ENCODE measurements at regions not wholly inside any gene's neighbourhood (a gene's known extent, or its start where the extent isn't known, plus 50 kb on each side); places are given as distances from the start of the nearest gene placed in this dataset.

DNA sequence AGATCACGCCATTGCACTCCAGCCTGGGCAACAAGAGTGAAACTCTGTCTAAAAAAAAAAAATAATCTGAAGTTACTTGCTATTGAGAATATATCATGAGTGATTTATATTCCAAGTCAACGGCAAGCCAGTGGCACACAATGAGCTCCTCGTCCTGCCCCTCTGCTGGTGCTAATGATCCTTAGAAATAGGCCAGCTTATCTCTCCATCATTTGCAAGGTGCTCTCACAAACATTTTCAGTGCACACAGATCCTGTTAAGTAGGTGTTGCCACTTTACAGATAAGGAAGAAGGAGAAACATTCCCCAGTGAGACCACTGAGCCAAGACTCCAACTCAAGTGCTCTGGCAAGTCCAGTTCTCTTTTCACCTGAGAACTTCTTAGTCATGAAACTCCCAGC is 91.3 kb upstream of the GPR45 start:
- H3K27me3 ChIP-seq, result no peaks in the 10 kb centered on the region
- no peak for DNase-seq (ENCODE audit: low spot score)
- no peaks in the 10 kb centered on the region for H3K4me1 ChIP-seq
- no peak overlapping the region for H3K4me3 ChIP-seq
- TF ChIP-seq, protein P1, sequence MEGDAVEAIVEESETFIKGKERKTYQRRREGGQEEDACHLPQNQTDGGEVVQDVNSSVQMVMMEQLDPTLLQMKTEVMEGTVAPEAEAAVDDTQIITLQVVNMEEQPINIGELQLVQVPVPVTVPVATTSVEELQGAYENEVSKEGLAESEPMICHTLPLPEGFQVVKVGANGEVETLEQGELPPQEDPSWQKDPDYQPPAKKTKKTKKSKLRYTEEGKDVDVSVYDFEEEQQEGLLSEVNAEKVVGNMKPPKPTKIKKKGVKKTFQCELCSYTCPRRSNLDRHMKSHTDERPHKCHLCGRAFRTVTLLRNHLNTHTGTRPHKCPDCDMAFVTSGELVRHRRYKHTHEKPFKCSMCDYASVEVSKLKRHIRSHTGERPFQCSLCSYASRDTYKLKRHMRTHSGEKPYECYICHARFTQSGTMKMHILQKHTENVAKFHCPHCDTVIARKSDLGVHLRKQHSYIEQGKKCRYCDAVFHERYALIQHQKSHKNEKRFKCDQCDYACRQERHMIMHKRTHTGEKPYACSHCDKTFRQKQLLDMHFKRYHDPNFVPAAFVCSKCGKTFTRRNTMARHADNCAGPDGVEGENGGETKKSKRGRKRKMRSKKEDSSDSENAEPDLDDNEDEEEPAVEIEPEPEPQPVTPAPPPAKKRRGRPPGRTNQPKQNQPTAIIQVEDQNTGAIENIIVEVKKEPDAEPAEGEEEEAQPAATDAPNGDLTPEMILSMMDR (IDR thresholded peaks at IDR 0.05), result no peak
- H3K9me3 ChIP-seq, result no peaks in the 10 kb centered on the region
- H3K27ac ChIP-seq, result no peak overlapping the region
- no peaks in the 10 kb centered on the region for H3K36me3 ChIP-seq

DNA sequence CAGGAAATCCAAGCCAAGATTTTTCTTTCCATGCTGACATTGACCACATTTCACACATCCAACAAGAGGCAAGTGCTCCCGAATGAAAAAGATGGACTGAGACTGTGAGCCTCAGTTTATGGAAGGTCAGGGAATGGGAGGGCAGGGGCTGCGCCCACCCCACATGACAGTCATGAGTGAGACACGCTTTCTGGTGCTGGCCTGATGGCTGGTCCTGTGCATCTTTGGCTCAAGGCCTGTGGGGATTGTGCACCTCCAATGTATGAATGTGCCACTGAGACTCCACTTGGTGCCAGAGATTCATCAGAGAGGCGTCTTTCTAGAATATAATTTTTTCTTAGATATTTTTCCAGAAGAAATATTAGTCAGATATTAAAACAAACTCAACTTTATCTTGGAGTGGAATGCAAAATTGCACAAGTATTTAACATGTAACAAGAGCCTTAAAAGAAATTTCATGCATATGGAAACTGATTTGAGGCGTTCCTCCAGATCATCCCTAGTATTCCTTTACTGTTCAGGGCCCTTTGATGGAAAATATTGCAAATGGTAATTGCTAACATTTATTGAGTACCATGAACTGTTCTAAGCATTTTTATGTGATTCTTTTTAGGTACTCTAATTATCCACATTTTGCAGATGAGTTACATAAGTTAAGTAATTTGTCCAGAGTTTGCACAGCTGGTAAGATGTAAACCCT is 87.3 kb upstream of the GPR45 start:
- no peak overlapping the region for H3K4me3 ChIP-seq
- no peak overlapping the region for H3K27ac ChIP-seq
- H3K4me1 ChIP-seq, result no peaks in the 10 kb centered on the region
- H3K9me3 ChIP-seq, result peaks cover 0 to 14% of the 10 kb centered on the region in 2 donors
- TF ChIP-seq, protein P1 (IDR thresholded peaks at IDR 0.05), result no peak
- DNase-seq (ENCODE audit: low spot score), result no peak
- H3K27me3 ChIP-seq, result no peaks in the 10 kb centered on the region
- no peaks in the 10 kb centered on the region for H3K36me3 ChIP-seq

DNA sequence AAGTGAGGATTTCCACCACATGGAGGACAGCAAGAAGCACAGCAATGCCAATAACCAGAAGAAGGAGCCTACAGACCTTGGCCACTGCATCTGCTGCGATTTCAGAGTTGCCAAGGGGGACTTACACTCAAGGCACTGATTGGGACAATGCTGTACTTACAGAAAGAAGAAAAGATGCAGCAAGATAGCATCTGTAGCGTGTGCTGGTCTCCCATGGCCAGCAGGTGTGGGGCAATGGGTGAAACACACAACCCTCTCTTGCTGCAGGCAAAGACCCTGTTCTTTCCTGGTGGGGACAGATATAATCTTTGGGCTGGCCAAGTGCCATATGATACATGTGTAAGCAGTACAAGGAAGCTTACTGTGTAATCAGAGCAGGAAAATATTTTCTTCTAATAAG is 85.4 kb upstream of the GPR45 start:
- Histone ChIP-seq H3K4me3 (no peak overlapping the region), H3K9me3 (peaks cover 0 to 14% of the 10 kb centered on the region in 2 donors), H3K27me3 (no peaks in the 10 kb centered on the region), H3K36me3 (no peaks in the 10 kb centered on the region), H3K27ac (no peak overlapping the region), H3K4me1 (no peaks in the 10 kb centered on the region)
- DNase-seq (ENCODE audit: low spot score), result no peak
- TF ChIP-seq, protein P1 (IDR thresholded peaks at IDR 0.05), result no peak

DNA sequence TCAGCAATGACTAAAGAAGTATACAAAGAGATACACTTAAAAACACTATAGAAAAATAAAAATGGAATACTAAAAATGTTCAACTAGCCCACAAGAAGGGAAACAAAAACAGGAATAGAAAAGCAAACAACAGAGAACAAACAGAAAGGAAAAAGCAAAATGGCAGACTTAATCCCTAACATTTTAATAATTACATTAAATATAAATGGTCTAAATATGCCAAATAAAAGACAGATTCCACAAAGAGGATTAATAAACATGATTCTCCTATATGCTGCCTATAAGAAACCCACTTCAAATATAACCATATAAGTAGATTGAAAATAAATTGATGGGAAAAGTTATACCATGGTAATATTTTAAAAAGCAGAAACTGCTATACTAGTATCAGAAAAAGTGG is 83.5 kb upstream of the GPR45 start:
- TF ChIP-seq, protein P1 (IDR thresholded peaks at IDR 0.05), result no peak
- H3K4me1 ChIP-seq, result no peaks in the 10 kb centered on the region
- no peaks in the 10 kb centered on the region for H3K36me3 ChIP-seq
- H3K9me3 ChIP-seq, result peaks cover 0 to 14% of the 10 kb centered on the region in 2 donors
- no peak overlapping the region for H3K27ac ChIP-seq
- H3K4me3 ChIP-seq, result no peak overlapping the region
- no peak for DNase-seq (ENCODE audit: low spot score)
- H3K27me3 ChIP-seq, result no peaks in the 10 kb centered on the region

DNA sequence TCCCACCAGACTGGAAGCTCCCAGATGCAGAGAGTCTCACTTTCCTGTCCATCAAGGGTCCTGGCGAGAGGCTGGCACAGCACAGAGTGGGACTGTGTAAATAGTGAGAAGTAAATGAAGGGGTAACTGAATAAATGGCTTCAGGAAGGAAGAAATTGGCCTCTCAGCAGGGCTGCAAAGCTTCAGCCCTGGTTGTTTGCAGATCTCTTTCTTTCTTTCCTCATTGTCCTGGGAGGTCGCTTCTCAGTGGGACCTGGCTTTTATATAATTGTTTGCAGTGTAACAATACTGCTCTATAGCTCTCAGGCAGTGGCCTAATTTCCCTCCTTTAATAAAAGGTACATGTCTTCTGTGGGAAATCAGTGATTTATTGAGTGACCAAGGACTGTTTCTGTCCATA is 74.9 kb upstream of the GPR45 start:
- H3K27me3 ChIP-seq, result no peaks in the 10 kb centered on the region
- H3K27ac ChIP-seq, result no peak overlapping the region
- H3K36me3 ChIP-seq, result no peaks in the 10 kb centered on the region
- TF ChIP-seq, protein P1 (IDR thresholded peaks at IDR 0.05), result no peak
- no peaks in the 10 kb centered on the region for H3K4me1 ChIP-seq
- H3K4me3 ChIP-seq, result no peak overlapping the region
- DNase-seq (ENCODE audit: low spot score), result peak; percentile 4
- no peaks in the 10 kb centered on the region for H3K9me3 ChIP-seq

DNA sequence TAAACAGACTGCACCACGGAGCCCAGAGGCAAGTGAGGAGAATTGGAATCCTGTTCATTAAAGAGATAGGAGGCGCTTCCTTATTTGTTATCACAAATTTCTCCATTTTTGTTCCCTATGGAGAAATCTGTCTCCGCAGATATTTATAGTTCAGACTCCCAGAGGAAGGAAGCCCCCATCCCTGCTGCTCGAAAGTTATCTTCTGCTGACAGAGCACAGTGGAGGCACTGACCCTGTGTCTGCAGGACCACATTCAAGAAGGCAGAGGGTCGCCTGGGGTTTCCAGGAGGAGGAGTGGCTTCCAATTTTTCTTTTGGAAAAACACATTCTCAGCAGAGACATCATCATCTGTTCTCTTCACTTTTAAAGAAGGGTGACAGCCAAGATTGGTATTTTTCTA is 73.0 kb upstream of the GPR45 start:
- no peak overlapping the region for H3K27ac ChIP-seq
- no peaks in the 10 kb centered on the region for H3K27me3 ChIP-seq
- no peaks in the 10 kb centered on the region for H3K36me3 ChIP-seq
- no peak overlapping the region for H3K4me3 ChIP-seq
- no peaks in the 10 kb centered on the region for H3K4me1 ChIP-seq
- TF ChIP-seq, protein P1 (IDR thresholded peaks at IDR 0.05), result no peak
- DNase-seq (ENCODE audit: low spot score), result no peak
- no peaks in the 10 kb centered on the region for H3K9me3 ChIP-seq
